ENCODE measurements at regions not wholly inside any gene's neighbourhood (a gene's known extent, or its start where the extent isn't known, plus 50 kb on each side); places are given as distances from the start of the nearest gene placed in this dataset.
"Not testable (repeated sequence)": the region's sequence is repeated elsewhere in the genome, so short reads cannot be mapped to it uniquely, and the experiment has no call there.

GRCh38 chr18:49726675-49726963 lies 86.7 kb downstream of the ACAA2 start:
- TF ChIP-seq POLR2AphosphoS5 (IDR thresholded peaks at IDR 0.05) (no peak), POLR2A (IDR thresholded peaks at IDR 0.05) (no peak), CTCF (IDR thresholded peaks at IDR 0.05) (no peak)
- intact Hi-C loops (cut with DNase I; ENCODE audit: low total_unique reads), result loop anchor here (5.0 kb wide), 1 partner anchor 1184 kb away; no protein-coding TSS in a partner anchor
- peak overlapping the region in 1 of 2 donors; percentile 43 for H3K27ac ChIP-seq
- no peak for DNase-seq (ENCODE audit: low spot score in 2 of 2)
- H3K9me3 ChIP-seq, result no peaks in the 10 kb centered on the region
- H3K4me3 ChIP-seq, result no peak overlapping the region
- H3K4me1 ChIP-seq, result no peaks in the 10 kb centered on the region
- no peaks in the 10 kb centered on the region for H3K36me3 ChIP-seq
- no peaks in the 10 kb centered on the region for H3K27me3 ChIP-seq

- Histone ChIP-seq H3K4me3 (no peak overlapping the region), H3K9me3 (no peaks in the 10 kb centered on the region), H3K36me3 (no peaks in the 10 kb centered on the region), H3K27me3 (no peaks in the 10 kb centered on the region), H3K27ac (peak overlapping the region; percentile 0 to 43), H3K4me1 (no peaks in the 10 kb centered on the region)
- TF ChIP-seq POLR2AphosphoS5 (IDR thresholded peaks at IDR 0.05), result no peak
- TF ChIP-seq POLR2A (IDR thresholded peaks at IDR 0.05), result no peak
- no peak for TF ChIP-seq CTCF (IDR thresholded peaks at IDR 0.05)
- no peak for DNase-seq (ENCODE audit: low spot score in 2 of 2)
- intact Hi-C loops (cut with DNase I; ENCODE audit: low total_unique reads), result loop anchor here (5.0 kb wide), 1 partner anchor 1184 kb away; no protein-coding TSS in a partner anchor
These were observed 87.3 kb downstream of the ACAA2 start for GRCh38 chr18:49725809-49726674.

- no peak for DNase-seq (ENCODE audit: low spot score in 2 of 2)
- Histone ChIP-seq H3K27ac (peak overlapping the region; percentile 62 to 67), H3K9me3 (no peaks in the 10 kb centered on the region), H3K27me3 (no peaks in the 10 kb centered on the region), H3K4me3 (peak overlapping the region in 2 of 3 donors; percentile 27 to 49), H3K36me3 (no peaks in the 10 kb centered on the region), H3K4me1 (no peaks in the 10 kb centered on the region)
- intact Hi-C loops (cut with DNase I; ENCODE audit: low total_unique reads), result no loop called here
- TF ChIP-seq CTCF (IDR thresholded peaks at IDR 0.05), result no peak
- no peak for TF ChIP-seq POLR2AphosphoS5 (IDR thresholded peaks at IDR 0.05)
- no peak for TF ChIP-seq POLR2A (IDR thresholded peaks at IDR 0.05)
These were observed 89.6 kb downstream of the ACAA2 start for GRCh38 chr18:49723648-49724180.

GRCh38 chr18:49722477-49722876 lies 90.9 kb downstream of the ACAA2 start:
- H3K27me3 ChIP-seq, result no peaks in the 10 kb centered on the region
- no peaks in the 10 kb centered on the region for H3K4me1 ChIP-seq
- intact Hi-C loops (cut with DNase I; ENCODE audit: low total_unique reads), result no loop called here
- no peaks in the 10 kb centered on the region for H3K9me3 ChIP-seq
- H3K27ac ChIP-seq, result no peak overlapping the region
- no peak overlapping the region for H3K4me3 ChIP-seq
- DNase-seq (ENCODE audit: low spot score in 2 of 2), result no peak
- H3K36me3 ChIP-seq, result no peaks in the 10 kb centered on the region
- TF ChIP-seq CTCF (IDR thresholded peaks at IDR 0.05), result no peak
- TF ChIP-seq POLR2AphosphoS5 (IDR thresholded peaks at IDR 0.05), result no peak

GRCh38 chr18:49721981-49722380 lies 91.4 kb downstream of the ACAA2 start:
- Histone ChIP-seq H3K4me1 (no peaks in the 10 kb centered on the region), H3K27ac (no peak overlapping the region), H3K27me3 (no peaks in the 10 kb centered on the region), H3K9me3 (no peaks in the 10 kb centered on the region), H3K36me3 (no peaks in the 10 kb centered on the region), H3K4me3 (no peak overlapping the region)
- TF ChIP-seq POLR2A (IDR thresholded peaks at IDR 0.05) (no peak), CTCF (IDR thresholded peaks at IDR 0.05) (no peak), POLR2AphosphoS5 (IDR thresholded peaks at IDR 0.05) (no peak)
- no peak for DNase-seq (ENCODE audit: low spot score in 2 of 2)
- intact Hi-C loops (cut with DNase I; ENCODE audit: low total_unique reads), result no loop called here

- H3K4me3 ChIP-seq; DNase-seq (ENCODE audit: low spot score in 2 of 2); H3K27me3 ChIP-seq; H3K36me3 ChIP-seq; H3K27ac ChIP-seq; H3K9me3 ChIP-seq; H3K4me1 ChIP-seq; intact Hi-C loops (cut with DNase I; ENCODE audit: low total_unique reads): not testable (repeated sequence)
These were observed 92.4 kb downstream of the ACAA2 start for GRCh38 chr18:49720944-49721343.

All from breast epithelium (tissue), 4 donors.